GM10266 (cell line): ENCODE measurements at regions not wholly inside any gene's neighbourhood (a gene's known extent, or its start where the extent isn't known, plus 50 kb on each side); places are given as distances from the start of the nearest gene placed in this dataset.

ENCODE experiments used
- DNase-seq: peaks from one replicate; pipeline ENCODE4 v3.0.0; 2012; ENCODE audit errors: extremely low spot score
- TF ChIP-seq, protein P1 (sequence below): IDR thresholded peaks from 2 replicates; pipeline ENCODE4 v1.5.1; 2012; ENCODE audit warnings: mild to moderate bottlenecking, low read depth; ENCODE audit not compliant: control insufficient read depth, insufficient read depth; ENCODE audit errors: missing control alignments

DNA sequence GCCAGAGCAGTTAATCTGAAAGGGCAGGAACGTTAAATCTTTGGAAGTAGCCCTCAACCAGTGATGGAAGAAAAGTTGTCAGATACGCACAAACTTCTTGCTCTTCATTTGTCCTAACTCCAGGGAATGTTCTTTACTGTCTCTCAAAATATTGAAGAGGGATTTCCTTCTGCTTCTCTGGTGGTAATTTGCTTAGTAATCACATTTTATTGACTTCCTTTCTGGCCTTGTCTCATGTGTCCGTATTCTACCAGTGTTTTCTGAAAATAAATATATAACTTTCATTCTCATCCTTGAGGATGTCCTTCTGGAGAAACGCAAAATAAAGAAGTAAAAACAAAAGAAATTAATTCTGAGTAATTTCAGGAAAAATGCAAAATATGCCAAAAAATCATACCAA lies 282.1 kb downstream of the CYLC2 start:
- TF ChIP-seq, protein P1, sequence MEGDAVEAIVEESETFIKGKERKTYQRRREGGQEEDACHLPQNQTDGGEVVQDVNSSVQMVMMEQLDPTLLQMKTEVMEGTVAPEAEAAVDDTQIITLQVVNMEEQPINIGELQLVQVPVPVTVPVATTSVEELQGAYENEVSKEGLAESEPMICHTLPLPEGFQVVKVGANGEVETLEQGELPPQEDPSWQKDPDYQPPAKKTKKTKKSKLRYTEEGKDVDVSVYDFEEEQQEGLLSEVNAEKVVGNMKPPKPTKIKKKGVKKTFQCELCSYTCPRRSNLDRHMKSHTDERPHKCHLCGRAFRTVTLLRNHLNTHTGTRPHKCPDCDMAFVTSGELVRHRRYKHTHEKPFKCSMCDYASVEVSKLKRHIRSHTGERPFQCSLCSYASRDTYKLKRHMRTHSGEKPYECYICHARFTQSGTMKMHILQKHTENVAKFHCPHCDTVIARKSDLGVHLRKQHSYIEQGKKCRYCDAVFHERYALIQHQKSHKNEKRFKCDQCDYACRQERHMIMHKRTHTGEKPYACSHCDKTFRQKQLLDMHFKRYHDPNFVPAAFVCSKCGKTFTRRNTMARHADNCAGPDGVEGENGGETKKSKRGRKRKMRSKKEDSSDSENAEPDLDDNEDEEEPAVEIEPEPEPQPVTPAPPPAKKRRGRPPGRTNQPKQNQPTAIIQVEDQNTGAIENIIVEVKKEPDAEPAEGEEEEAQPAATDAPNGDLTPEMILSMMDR: no peak

DNA sequence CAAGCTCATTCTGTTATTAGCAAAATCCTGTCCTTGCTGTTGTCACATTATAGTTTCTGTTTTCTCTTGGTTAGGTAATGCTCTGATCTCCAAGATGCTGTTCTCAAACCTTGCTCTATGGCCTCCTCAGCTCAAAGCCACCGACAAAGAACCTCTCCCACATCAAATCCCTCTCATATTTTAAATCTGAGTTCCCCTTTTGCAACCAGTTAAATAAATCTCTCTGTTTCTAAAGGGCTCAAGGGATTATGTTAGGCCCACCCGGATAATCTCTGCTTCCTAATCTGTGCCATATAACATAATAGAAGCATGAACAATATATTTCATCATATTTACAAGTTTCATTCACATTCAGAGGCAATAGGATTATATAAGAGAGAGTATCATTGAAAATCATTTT lies 286.0 kb downstream of the CYLC2 start:
- no peak for DNase-seq
- TF ChIP-seq, protein P1: no peak

More for the DNA sequence above, 282.1 kb downstream of the CYLC2 start:
- no peak for DNase-seq

DNA sequence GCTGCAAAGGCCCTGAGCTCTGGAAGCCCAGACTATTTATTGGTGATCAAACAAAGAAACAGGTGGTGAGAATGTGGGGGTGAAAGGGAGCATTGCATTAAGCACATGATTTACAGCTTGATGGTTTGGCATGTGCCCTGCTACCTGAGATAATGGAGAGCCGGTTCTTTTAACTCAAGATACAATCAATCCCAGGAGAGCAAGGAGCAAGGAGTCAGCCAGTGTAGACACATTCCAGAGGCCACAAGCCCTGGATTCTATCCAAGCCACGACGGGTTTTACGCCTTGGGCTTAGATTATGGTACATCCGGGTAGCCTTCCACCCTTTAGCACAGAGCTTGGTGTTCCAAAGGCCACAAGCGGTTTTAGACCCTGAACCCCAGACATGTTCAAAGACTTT lies 292.2 kb downstream of the CYLC2 start:
- DNase-seq: no peak
- TF ChIP-seq, protein P1: no peak

DNA sequence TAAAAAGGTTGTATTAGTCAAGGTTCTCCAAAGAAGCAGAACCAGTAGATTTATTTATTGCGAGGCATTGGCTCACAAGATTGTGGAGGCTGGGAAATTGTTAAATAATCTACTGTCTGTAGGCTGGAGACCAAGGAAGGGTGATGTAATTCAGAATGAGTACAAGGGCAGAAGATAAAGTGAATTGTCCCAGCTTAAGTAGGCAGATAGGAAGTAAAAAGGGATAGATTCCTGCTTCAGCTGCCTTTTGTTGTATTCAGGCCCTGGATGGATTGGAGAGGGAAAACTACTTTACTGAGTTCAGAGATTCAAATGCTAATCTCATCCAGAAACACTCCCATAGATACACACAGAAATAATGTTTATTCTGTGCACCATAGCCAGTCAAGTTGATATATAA lies 301.1 kb downstream of the CYLC2 start:
- DNase-seq: no peak
- TF ChIP-seq, protein P1: no peak

DNA sequence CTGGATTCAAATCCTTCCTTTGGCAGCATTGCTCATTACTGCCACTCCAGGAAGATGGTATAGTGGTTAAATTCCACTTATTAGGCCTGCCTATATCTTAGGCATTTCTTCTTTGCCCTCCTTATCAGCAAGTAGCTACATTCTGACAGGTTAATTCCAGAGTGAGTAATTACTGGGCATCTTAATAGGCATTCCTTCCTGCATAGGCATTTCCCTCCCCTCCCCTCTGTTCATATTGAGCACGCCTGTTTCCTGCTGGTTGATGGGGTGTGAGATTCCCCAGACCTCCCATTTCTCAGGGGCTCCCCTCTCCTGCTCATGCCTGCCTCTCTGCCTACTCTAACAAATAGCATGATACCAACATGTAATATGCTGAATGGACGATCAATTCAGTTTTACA lies 305.9 kb downstream of the CYLC2 start:
- DNase-seq: no peak
- TF ChIP-seq, protein P1: no peak

DNA sequence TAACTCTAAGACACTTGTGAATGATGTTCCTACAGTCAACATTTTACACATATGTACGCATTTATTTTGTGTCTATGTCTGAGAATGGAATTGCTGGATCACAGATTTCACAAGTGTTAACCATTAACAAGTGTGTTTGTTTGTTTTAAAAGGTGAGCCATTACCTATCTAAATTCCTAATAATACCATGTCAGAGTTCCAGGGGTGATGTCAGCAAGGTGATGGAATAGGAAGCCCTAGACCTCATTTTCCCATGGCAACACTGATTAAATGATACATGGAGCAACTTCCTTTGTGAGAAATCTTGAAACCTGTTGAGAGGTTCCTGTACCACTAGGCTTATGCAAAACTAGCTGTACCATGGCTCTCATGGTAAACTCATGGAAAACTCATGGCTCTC lies 309.7 kb downstream of the CYLC2 start:
- TF ChIP-seq, protein P1: no peak
- DNase-seq: no peak

DNA sequence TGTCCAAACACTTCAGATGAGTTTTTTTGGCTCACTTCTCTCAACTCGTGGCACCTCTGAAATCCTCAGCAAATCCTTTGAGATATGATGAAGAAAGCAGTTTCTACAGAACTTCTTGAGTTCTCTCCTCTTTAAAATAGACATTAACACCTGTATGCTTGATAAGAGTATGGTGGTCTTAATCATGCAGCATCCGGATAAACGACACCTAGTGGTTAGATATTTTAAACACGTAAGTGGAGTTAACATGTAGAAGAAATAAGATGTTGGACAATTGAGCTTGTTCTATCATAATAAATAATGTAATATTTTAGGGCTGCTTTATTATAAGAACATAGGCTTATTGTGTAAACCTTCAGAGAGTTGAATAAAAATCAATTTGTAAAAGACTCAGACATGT lies 324.8 kb downstream of the CYLC2 start:
- TF ChIP-seq, protein P1: no peak
- DNase-seq: no peak
